MV-4-11 (cell line): ENCODE measurements at regions not wholly inside any gene's neighbourhood (a gene's known extent, or its start where the extent isn't known, plus 50 kb on each side); places are given as distances from the start of the nearest gene placed in this dataset.

ENCODE experiments used
- DNase-seq: peaks from one replicate; lab custom pipeline; 2025; lab: John Stamatoyannopoulos, UW

DNA sequence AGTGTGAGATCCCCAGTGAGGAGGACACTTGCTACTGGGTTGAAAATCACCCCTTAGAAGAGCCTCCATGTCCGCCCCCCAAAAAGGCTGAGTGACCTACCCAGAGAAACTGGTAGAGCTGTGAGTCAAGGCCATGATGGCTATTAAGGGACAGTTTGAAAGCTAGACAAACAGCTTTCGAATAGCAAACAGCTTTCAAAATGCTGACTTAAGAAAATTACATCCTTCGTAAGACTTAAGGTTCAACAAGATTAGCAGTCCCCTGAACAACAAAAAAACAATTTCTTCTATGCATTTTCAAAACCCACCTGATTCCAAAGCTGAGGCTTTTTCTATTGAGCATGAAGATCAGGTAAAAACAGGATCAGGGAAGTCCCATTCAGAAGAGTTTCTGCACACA, 269.7 kb upstream of the SOX2 start:
- DNase-seq, result no peak

DNA sequence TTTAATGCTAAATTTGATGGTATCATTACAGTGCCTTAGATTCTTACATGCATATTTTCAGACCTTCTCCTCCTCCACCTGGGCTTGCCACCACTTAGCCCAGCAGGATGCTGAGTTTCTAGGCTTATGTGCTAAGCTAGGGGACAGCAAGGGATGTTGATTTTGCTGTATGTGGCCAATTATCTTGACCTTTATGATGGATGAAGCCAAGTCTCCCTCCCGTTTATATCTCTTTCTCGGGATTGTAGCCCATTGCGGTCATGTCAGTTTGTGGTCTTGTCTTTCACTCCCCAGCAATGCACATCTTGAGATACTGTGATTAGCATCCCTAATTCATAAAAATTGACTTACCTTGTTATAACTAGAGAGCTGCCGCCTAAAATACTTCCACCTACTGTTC, 278.7 kb upstream of the SOX2 start:
- DNase-seq, result no peak

DNA sequence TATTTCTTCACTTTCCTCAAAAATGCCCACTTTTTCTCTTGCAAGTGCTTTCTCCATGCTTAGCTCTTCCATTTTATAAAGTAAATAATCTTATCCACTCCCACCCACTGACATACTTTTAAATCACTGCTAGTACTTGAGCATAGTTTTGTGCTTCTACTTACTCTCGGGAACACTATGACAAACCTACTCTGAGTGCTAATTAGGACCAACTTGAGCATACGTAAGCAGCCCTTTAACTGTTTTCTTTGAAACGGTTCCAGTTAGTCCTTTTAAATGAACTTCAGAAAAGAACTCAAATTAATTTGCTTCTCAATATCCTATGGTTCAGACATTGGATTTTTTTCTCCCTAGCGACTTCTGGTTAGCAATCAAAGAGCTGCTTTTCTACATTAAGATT, 280.0 kb upstream of the SOX2 start:
- DNase-seq, result no peak

DNA sequence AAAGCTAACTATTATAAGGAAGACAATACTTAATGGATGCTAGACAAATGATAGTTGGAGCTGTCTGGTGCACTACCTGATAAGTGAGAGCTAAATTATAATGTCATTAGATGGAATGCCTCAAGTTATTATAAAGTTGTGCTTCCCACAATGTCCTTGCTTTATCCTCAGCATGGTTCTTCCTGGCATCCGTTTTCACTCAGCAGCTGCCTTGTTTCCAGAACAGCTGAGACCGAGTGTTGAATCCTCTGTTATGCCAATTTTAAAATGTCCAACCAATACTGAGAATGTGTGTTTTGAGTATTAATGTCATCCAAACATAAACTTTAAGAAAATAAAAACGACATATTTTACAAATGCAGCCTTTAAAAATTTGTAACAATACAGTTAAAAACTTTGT, 286.7 kb upstream of the SOX2 start:
- DNase-seq, result no peak

DNA sequence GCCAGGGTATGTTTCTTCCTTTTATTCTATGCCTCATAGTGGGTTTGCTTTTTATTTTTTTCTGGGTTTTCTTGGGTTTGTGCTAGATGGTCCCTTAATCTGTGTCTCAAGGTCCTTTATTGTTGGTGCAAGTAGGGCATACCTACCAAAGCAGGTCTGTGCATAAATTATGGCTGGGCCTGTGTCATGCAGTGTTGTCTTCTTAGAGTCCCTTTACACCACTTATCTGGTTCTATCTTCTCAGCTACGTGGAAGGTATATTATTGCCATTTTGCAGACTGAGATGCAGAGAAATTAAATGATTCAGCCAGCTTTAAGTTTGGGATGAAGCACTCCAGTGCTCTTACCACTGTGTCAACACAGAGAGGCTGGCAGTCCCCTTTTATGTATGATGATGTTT, 293.5 kb upstream of the SOX2 start:
- DNase-seq, result no peak

DNA sequence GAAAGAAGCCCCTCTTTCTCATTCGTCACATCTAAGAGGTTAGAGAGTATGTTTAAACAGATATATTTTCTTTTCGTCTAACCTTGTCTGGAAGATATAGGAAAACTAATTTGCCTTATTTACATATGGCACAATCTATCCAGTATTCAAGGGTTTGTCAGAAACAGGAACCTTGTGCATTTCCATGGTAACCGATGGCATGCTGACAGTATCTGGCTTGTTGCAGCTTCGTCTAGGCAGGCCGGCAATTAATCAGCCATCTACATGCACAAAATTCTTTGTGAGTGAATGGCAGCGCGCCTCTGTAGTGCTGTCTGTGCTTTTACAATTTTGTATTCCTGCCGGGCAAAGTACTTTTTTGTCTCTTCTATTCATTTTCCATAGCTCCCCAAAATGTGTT, 294.0 kb upstream of the SOX2 start:
- DNase-seq, result peak; percentile 11

DNA sequence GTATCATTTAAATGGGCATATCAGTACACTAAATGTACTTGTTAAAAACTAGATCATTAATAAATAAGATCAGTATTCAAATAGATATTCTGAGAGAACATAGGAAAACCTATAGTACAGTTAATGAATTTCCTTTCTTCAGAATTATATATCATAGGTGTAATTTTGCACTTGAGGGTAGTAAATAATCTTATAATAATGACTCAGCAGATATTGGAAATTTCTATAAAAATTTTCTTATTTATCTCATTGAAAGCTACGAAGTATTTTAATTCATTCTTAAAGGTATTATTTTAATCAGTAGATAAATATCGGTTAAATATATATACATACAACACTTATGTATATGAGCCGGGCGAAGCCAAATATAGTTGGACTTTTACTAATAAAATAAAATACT, 300.9 kb upstream of the SOX2 start:
- no peak for DNase-seq

DNA sequence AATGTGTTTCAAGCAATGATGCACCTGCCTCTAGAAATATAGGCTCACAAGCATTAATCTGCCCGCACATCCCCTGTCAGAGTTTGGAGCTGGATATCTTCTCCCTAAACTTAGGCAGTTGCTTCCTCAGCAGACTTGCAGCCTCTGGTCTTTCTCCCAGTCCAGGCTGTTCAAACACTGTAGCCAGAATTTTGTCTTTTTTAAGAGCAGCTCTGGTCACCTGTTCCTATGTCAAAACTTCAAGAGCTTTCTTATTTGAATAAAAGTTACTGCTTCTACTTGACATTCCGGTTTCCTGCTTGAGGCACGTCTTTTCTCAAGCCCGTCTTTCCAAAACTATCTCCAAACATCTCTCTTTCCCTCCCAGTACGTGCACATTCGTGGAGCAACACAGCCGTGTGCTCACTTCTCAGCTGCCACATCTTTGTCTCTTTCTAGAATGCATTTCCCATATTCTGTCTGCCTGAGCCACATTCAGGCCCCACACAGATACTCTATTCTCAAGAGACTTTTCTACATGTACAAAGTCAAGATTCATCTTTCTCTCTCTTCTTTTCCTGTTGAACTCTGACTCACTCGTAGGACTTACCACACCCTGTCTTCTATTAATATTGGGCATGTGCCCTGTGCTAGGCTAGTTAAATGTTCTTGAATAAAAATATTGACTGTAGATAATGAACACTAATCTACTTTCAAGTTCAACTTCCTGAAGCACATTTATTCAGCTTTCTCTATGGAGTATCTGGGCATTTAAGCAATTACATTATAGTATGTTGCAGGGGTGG, 307.7 kb upstream of the SOX2 start:
- no peak for DNase-seq

DNA sequence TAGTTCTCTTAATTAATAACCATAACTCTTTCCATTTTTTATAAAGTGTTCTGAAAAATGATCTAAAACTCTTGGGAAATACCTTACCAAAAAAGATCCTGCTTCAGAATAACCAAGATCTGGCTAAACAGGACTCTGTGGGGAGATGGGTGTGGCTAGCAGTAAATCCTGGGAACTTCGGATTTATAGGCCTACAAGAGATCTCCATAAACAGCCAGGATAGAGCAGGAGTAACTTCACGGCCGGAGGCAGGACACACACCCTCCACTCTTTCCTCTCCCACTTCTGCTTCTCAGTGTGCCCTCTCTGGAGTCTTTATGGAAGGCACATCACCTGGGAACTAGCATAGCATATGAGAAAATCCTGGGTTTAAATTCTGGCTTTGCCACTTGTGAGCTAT, 309.4 kb upstream of the SOX2 start:
- no peak for DNase-seq

DNA sequence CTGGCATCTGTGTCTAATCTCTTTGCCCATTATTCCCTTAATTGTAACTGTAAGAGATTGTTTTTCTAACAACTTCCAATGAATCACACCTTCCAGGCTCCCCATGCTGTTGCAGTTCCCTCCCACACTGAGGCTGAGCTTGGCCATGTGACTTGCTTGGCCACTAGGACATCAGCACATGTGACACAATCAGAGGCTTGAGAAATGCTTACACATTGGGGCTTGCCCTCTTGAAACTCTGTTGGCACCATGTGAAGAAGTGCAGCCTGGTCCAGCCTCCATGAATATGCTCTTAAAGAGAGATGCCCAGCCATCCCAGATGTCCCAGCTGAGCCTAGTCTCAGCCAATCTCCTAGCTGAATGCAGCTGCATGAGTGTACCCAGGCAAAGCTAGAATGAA, 326.8 kb upstream of the SOX2 start:
- DNase-seq, result no peak

DNA sequence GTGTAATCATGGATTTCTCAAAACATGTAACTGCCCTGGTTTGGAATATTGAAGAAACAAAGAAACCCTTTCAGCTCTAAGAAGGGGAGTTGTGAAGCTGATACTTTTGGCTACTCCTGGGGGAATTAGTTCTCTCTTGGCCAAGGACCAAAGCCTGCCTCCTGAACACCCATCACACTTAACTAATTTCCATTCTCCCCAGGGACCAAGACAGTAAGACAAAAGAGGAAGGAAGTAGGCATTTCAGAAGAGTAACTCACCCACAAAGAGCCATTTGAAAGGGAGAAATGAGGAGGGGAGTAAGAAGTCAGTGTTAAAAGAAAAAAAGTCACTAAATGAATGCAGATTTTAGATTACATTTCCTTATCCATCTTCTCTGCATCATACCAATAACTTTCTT, 328.0 kb upstream of the SOX2 start:
- peak; percentile 29 for DNase-seq

DNA sequence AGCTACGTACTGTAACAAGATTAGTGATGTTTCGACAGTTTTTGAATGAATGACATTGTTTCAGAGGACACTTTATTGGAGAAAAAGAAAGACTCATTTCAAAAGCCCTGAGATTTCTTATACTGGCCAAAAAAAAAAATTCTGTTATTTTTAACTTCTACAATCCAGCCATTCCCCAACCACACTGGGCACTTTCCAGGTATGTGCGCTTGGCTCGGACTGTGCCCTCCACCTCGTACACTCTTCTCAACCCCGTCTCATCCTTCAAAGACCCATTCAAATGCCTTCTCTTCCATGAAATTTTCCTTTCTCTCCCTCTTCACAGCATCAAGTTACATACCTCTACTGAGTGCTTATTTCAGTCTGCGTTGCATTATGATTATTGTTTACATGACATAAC, 328.5 kb upstream of the SOX2 start:
- DNase-seq, result no peak

DNA sequence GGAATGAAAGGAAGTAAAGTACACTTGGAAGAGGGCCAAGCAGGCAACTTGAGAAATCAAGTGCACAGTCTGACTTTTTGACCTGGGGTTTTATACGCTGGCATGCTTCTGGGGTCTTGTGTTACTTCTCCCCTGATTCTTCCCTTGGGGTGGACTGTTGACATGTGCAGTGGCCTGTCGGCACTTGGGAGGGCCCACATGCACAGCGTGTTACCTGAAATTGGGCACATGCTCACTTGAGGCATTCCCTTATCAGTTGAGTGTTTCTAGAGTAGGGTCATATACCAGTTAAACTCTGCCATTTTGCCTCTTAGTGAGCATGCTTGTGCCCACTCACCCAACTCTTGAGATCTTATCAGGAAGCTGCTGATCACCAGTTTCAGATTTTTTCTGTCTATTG, 329.1 kb upstream of the SOX2 start:
- no peak for DNase-seq

DNA sequence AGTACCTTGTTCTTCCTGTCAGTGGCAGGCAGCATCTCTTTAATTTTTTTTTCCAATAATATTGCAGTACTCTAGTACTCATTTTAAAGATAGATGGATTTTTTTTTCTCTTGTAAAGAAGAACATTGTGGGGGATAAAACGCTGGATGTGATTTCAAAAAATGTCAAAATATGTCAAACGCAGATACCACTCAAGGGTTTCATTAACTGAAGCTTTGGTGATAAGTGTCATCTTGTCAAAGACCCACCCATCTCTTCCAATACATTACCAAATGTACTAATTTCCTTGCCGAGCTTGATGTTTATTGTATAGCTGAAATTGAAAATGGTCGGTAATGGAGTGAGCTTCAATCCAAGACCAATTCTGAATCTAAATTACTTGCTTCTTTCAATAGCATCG, 332.4 kb upstream of the SOX2 start:
- DNase-seq, result no peak

DNA sequence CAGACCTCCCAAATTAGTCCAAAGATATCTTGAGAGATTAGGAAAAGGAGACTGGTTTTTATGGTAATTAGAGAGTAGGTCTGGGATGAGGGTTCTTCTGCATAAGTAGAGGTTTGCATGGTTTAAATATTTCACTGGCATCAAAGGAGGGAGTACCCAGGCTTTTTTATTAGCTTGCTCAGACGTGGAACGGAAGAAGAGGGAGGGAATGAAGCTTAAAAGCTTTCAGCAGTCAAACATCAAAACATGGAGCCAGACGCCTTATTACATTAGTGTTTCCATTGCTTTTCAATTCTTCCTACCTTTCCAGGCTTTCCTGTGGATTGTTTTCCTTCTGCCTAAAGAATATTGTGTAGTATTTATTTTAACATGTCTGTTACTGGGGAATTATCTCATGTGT, 342.1 kb upstream of the SOX2 start:
- no peak for DNase-seq

DNA sequence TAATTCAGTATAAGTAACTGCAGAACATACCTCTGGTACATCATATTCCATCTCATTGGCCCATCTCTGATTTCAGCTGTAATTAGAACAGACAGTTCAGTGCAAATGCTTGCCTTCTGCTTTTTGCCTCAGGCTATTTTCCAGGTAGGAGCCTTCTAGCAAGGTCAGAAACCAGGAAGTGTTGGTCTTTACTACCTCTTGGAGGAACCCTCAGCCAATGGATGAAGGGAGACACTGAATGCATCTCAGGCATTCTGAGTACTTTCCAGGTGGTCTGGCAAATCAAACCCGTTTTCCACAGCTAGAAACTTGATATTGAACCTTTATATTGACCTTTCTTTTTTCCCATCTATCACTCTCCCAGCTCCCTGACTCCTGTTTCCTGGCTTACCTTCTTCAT, 348.5 kb upstream of the SOX2 start:
- no peak for DNase-seq

DNA sequence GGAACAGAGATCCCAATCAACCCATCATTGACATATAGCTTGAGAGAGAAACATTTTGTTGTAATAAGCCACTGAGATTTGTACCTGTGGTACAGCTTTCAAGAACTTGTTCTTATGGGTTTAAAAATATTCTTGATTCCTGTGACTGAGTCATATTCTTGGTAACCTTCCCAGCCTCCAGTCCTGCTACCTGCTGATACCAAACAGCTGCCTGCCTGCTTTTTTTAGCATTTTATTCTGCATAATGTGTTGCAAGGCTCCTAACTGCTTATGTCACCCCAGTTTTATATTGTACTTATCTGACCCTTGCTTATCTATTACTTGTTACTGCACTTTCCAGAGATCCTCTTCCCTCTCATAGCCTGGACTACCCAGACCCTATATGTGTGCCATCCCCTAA, 349.3 kb upstream of the SOX2 start:
- DNase-seq, result no peak

DNA sequence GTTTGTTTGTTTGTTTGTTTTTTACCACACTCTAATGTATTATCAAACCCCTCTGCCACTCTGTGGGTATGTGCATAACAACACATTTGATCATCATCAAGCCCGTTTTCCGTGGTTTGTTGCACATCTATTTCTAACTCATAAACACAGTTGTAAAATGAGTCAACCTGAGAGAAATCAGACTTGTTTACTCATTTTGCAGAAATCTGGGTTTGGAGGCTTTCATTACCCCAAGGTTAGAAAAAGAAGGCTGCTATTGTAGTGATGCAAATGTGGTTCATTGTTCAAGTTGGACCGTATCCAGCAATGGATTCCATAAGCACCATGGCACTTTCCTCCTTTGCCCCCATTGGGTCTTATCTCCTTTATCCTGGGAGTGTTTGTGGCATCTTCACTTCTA, 353.2 kb upstream of the SOX2 start:
- DNase-seq, result no peak

DNA sequence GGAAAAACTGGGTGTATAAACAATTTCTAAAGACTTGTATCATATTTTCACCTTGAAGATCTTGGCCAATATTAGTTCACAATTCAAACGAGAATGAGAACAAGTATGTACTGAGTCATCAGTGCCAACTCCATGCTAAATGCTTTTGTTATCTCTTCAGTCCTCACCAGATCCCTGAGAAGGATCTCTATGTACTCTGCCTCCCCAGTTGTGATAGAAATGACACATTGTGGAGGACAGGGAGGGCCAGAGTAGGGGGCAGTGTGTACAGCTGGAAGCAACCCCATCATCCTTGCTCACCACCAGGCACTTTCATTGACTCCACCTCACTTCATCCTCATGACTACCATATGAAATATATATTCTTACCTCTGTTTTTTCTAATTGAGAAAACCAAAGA, 353.7 kb upstream of the SOX2 start:
- no peak for DNase-seq

DNA sequence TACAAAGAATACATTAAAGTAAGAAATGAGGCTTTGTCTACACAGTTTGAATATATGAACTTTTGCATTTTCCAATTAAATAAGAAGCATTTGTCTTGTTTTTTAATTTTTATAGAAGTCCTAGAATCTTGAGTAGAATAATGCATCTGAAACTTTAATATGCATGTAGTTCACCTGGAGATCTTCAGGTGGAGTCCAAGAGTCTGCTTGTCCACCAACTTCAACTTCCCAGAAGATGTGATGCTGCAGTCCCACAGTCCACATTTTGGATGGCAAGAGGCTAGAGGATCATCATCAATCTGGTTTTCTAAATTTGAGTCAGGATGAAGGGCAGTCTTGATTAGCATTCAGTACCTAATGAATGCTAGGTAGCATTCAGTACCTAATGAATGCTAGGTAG, 357.6 kb upstream of the SOX2 start:
- no peak for DNase-seq

DNA sequence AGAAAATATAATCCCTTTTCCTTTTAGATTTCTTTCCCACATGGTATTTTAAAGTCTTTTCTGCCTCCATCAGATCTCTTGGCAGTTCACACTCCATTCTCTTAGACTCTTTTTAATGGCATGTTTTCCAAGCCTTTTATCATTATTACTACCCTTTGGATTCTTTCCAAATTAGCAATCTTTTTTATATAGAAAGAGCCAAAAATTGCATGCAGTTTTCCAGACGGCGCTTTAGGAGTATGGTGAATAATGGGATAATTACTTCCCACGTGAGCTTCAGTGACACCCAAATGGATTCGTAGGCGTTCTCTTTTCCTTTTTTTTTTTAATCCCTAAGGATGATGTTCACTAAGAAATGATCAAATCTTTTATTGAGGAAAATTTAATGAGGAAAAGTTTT, 354.8 kb upstream of the DNAJC19 start:
- no peak for DNase-seq

DNA sequence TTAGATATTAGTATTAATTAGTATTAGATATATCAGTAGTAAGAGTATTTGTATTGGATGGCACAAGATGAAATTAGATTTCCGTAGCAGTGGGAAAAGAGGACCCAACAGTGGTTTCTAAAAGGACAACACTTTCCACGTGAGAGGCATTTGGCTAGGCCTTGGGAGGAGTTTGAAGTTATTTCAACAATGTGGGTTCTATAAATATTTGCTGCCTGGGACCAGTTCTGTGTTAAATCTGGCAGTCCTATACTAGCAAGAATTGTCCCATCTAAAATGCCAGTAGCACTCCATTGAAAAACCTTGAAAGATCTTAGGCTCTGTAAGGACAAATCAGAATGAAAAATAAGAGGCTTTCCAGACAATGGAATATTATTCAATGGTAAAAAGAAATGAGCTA, 347.1 kb upstream of the DNAJC19 start:
- no peak for DNase-seq

DNA sequence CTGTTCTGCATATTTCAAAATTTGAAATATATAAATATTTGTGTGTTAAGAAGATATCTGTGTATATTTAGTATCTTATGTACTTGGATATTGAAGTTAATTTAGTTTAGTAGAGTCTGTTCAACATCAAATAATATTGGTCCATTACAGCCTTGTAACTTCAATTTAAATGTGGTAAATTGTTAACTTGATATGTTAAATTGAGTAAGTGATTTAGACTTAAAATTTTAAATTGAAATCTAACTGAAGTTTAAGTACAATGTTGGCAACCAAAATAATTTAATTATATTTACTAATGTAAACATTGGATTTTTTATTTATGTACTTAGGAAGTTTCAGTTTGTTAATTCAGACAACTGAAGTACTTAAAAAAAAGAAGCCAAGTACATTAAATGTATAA, 343.9 kb upstream of the DNAJC19 start:
- DNase-seq, result no peak

DNA sequence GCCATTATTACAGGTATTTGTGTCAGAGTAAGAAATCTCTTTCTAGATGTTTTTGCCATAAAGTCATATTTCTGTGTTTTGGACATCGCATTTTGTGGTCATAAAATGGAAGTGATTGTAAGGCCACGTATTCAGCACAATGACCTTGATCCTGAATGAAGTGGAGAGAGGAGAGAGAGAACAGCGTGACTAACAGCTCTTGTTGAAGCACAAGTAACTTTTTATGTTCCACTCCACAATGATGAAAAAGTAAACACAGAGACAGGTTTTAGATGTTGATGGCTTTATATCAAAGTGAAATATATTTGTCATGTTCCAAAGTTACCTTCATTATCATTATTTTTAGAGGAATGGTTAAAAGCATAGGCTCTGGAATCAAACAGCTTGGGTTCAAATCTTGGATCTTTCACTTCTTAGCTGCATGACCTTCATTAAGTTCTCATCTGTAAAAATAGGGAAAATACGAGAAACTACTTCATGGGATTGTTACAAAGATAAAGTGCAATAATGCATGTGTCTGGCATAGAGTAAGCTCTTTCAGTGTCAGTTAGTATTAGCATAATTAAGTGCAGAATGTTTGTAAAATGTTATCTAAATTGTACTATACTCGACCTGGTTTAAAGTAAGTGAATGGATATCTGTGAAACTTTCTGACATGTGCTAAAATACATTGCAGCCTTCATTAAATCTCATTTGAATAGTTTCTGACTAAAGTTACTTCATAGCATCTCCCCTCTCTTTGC, 341.5 kb upstream of the DNAJC19 start:
- no peak for DNase-seq
